H1 (cell line): ENCODE measurements at regions not wholly inside any gene's neighbourhood (a gene's known extent, or its start where the extent isn't known, plus 50 kb on each side); places are given as distances from the start of the nearest gene placed in this dataset.

Experiments
- CTCF ChIA-PET: fragments of 300-600 bp; sonication (Branson Sonifier 250); formaldehyde crosslinking; loops from one replicate; lab custom pipeline; 2021; ENCODE audit not compliant: partially characterized antibody; lab: Charles Lee
- POLR2A ChIA-PET: fragments of 300-600 bp; sonication (Branson Sonifier 250); formaldehyde crosslinking; loops from one replicate; lab custom pipeline; 2021; ENCODE audit warnings: inconsistent platforms; ENCODE audit not compliant: partially characterized antibody; lab: Charles Lee
- DNase-seq, 2 experiments: peaks; one replicate each; pipeline versions ENCODE4 v3.0.0 to v3.0.0-alpha.2; 2010 to 2022; ENCODE audit warnings: low spot score in 2 of 2, low read depth in 1 of 2, mixed read lengths in 1 of 2
- FAIRE-seq: peaks from 2 replicates; lab custom pipeline; 2011; peaks lifted over from hg19 to GRCh38; lab: Jason Lieb, UNC
- H2AFZ ChIP-seq: 2 replicates; pipeline ENCODE4 v1.8.1; 2012; ENCODE audit warnings: low read length, inconsistent platforms
- H2AK5ac ChIP-seq: 2 replicates; pipeline ENCODE4 v1.6.1; 2013; ENCODE audit warnings: low read depth, low read length
- H2BK120ac ChIP-seq: replicated peaks from 2 replicates; pipeline ENCODE3; 2013; ENCODE audit warnings: low read depth, low read length, inconsistent platforms
- H2BK12ac ChIP-seq: 2 replicates; pipeline ENCODE4 v1.6.1; 2013; ENCODE audit warnings: low read depth, low read length
- H2BK15ac ChIP-seq: 2 replicates; pipeline ENCODE4 v1.6.1; 2013; ENCODE audit warnings: low read length
- H2BK20ac ChIP-seq: 2 replicates; pipeline ENCODE4 v1.6.1; 2013; ENCODE audit warnings: low read length
- H2BK5ac ChIP-seq: 2 replicates; pipeline ENCODE4 v1.6.1; 2013; ENCODE audit warnings: low read depth, low read length
- H3K14ac ChIP-seq: 2 replicates; pipeline ENCODE4 v1.6.1; 2013; ENCODE audit warnings: inconsistent platforms; ENCODE audit not compliant: insufficient read length
- H3K18ac ChIP-seq: 2 replicates; pipeline ENCODE4 v1.6.1; 2013; ENCODE audit warnings: low read length; ENCODE audit errors: extremely low read depth
- H3K23ac ChIP-seq: 2 replicates; pipeline ENCODE4 v1.6.1; 2013; ENCODE audit warnings: inconsistent platforms; ENCODE audit not compliant: insufficient read length
- H3K23me2 ChIP-seq: 2 replicates; pipeline ENCODE4 v1.6.1; 2013; ENCODE audit warnings: low read depth, low read length
- H3K27ac ChIP-seq: 2 replicates; pipeline ENCODE4 v1.6.1; 2011; ENCODE audit warnings: low read depth, low read length, inconsistent platforms
- H3K27me3 ChIP-seq, 4 experiments: replicated peaks in 1 of 4; 1 replicate in 1 of 4; 2 replicates in 3 of 4; pipeline versions ENCODE4 v1.6.1 to v1.8.1; 2011 to 2013; ENCODE audit warnings: low read length in 3 of 4, mild to moderate bottlenecking in 3 of 4, inconsistent platforms in 2 of 4, mixed read lengths in 2 of 4, moderate library complexity in 1 of 4; ENCODE audit not compliant: control insufficient read depth in 3 of 4, insufficient read depth in 3 of 4; ENCODE audit errors: extremely low read depth in 1 of 4
- H3K36me3 ChIP-seq, 4 experiments: 2 replicates each; pipeline versions ENCODE4 v1.6.1 to v1.8.1; 2011 to 2013; ENCODE audit warnings: mild to moderate bottlenecking in 4 of 4, low read length in 3 of 4, moderate library complexity in 2 of 4, control low read depth in 1 of 4, inconsistent platforms in 1 of 4; ENCODE audit not compliant: insufficient read depth in 4 of 4, control insufficient read depth in 2 of 4
- H3K4ac ChIP-seq: replicated peaks from 2 replicates; pipeline ENCODE3; 2013; ENCODE audit warnings: low read length, low read depth, mixed read lengths, inconsistent platforms; ENCODE audit not compliant: insufficient read length
- H3K4me1 ChIP-seq, 4 experiments: replicated peaks in 1 of 4; 1 replicate in 1 of 4; 2 replicates in 3 of 4; pipeline versions ENCODE4 v1.6.1 to v1.8.1; 2011 to 2013; ENCODE audit warnings: low read length in 3 of 4, inconsistent platforms in 2 of 4, mixed read lengths in 1 of 4; ENCODE audit not compliant: insufficient read depth in 4 of 4, control insufficient read depth in 3 of 4
- H3K4me2 ChIP-seq, 2 experiments: 2 replicates each; pipeline versions ENCODE4 v1.6.1 to v1.8.1; 2011 to 2013; ENCODE audit warnings: low read depth in 2 of 2, low read length in 2 of 2, control low read depth in 1 of 2, inconsistent platforms in 1 of 2, mild to moderate bottlenecking in 1 of 2; ENCODE audit not compliant: insufficient read depth in 1 of 2
- H3K4me3 ChIP-seq, 4 experiments: fragments of 200-600, 300-600 bp in 1 of 4; sonication (generic), shearing (Covaris generic), sonication (Bioruptor Twin) in 1 of 4; 2 replicates each; pipeline versions ENCODE4 v1.5.1 to v1.8.1; 2011 to 2016; ENCODE audit warnings: low read length in 4 of 4, low read depth in 3 of 4, control low read depth in 2 of 4, inconsistent platforms in 2 of 4, mild to moderate bottlenecking in 2 of 4, mixed read lengths in 1 of 4, moderate library complexity in 1 of 4; ENCODE audit not compliant: insufficient read depth in 2 of 4; ENCODE audit errors: extremely low read depth in 1 of 4
- H3K56ac ChIP-seq: replicated peaks from 2 replicates; pipeline ENCODE3; 2013; ENCODE audit warnings: low read depth, mild to moderate bottlenecking, mixed read lengths, low read length, inconsistent platforms; ENCODE audit not compliant: insufficient read length
- H3K79me1 ChIP-seq: 2 replicates; pipeline ENCODE4 v1.6.1; 2013; ENCODE audit warnings: low read depth, low read length, control low read depth
- H3K79me2 ChIP-seq, 2 experiments: 2 replicates each; pipeline versions ENCODE4 v1.6.1 to v1.8.1; 2012 to 2013; ENCODE audit warnings: low read length in 2 of 2, mild to moderate bottlenecking in 2 of 2, inconsistent platforms in 1 of 2; ENCODE audit not compliant: insufficient read depth in 2 of 2, control insufficient read depth in 1 of 2
- H3K9ac ChIP-seq, 4 experiments: replicated peaks in 1 of 4; 1 replicate in 1 of 4; 2 replicates in 3 of 4; pipeline versions ENCODE4 v1.6.1 to v1.8.1; 2011 to 2013; ENCODE audit warnings: low read depth in 3 of 4, low read length in 3 of 4, control low read depth in 2 of 4, mild to moderate bottlenecking in 2 of 4, moderate library complexity in 2 of 4, inconsistent platforms in 1 of 4; ENCODE audit errors: extremely low read depth in 1 of 4
- H3K9me3 ChIP-seq, 2 experiments: 2 replicates each; pipeline versions ENCODE4 v1.6.1 to v1.8.1; 2012 to 2013; ENCODE audit warnings: mild to moderate bottlenecking in 2 of 2, moderate library complexity in 2 of 2, control low read depth in 1 of 2, inconsistent platforms in 1 of 2, low read depth in 1 of 2, low read length in 1 of 2, mixed read lengths in 1 of 2; ENCODE audit not compliant: insufficient read depth in 2 of 2
- H4K20me1 ChIP-seq, 2 experiments: replicated peaks in 1 of 2; 2 replicates each; pipeline versions ENCODE3 to v1.8.1; 2011 to 2013; ENCODE audit warnings: inconsistent platforms in 2 of 2, low read length in 2 of 2, mild to moderate bottlenecking in 1 of 2; ENCODE audit not compliant: insufficient read depth in 2 of 2, control insufficient read depth in 1 of 2
- H4K5ac ChIP-seq: 2 replicates; pipeline ENCODE4 v1.6.1; 2013; ENCODE audit warnings: low read length, low read depth, mixed read lengths, inconsistent platforms; ENCODE audit not compliant: insufficient read length
- H4K8ac ChIP-seq: 2 replicates; pipeline ENCODE4 v1.8.0; 2013; ENCODE audit warnings: mild to moderate bottlenecking, moderate library complexity, low read length, inconsistent platforms; ENCODE audit not compliant: insufficient read depth; ENCODE audit errors: extremely low read depth
- H4K91ac ChIP-seq: replicated peaks from 2 replicates; pipeline ENCODE3; 2013; ENCODE audit warnings: low read length, mixed read lengths, inconsistent platforms; ENCODE audit not compliant: insufficient read length
- FOSL1 ChIP-seq: IDR thresholded peaks from 2 replicates; pipeline ENCODE4 v1.6.1; 2011; ENCODE audit warnings: mild to moderate bottlenecking, low read depth, low read length, moderate library complexity; ENCODE audit not compliant: insufficient read depth
- GTF2F1 ChIP-seq: IDR thresholded peaks from 2 replicates; pipeline ENCODE4 v1.6.1; 2012; ENCODE audit warnings: low read depth, low read length, improper control_type of control experiment, borderline replicate concordance
- RNF2 ChIP-seq: fragments of 200-900, 300-1000 bp; sonication (generic); IDR thresholded peaks from 2 replicates; pipeline ENCODE4 v1.7.1; 2016; ENCODE audit warnings: borderline replicate concordance, low read depth, mild to moderate bottlenecking, antibody characterized with exemption, low read length; ENCODE audit not compliant: poor library complexity, severe bottlenecking; ENCODE audit errors: missing control alignments
- TBP ChIP-seq: IDR thresholded peaks from 2 replicates; pipeline ENCODE4 v1.6.1; 2011; ENCODE audit warnings: low read depth, low read length, improper control_type of control experiment
- USF2 ChIP-seq: IDR thresholded peaks from 2 replicates; pipeline ENCODE4 v1.6.1; 2011; ENCODE audit warnings: low read length, improper control_type of control experiment
- WGBS, 2 experiments: shearing (Covaris generic) in 1 of 2; methylation state at CpG; one replicate each; pipeline versions ENCODE4 v1.1.6 to v1.1.7; 2013 to 2015; ENCODE audit warnings: low lambda C conversion rate in 2 of 2, mixed read lengths in 2 of 2, inconsistent platforms in 1 of 2, low coverage in 1 of 2, missing lambda C conversion rate in 1 of 2; ENCODE audit not compliant: insufficient replicate concordance in 2 of 2, insufficient coverage in 1 of 2, insufficient read length in 1 of 2; ENCODE audit errors: extremely low coverage in 1 of 2, missing lambda C conversion rate in 1 of 2; 5-methylcytosine and 5-hydroxymethylcytosine counted together

- Histone ChIP-seq H3K9me3 (no peaks in the 10 kb centered on the region), H3K4me3 (no peak overlapping the region), H3K4ac (no peak overlapping the region), H3K27me3 (no peaks in the 10 kb centered on the region; a peak in 1 of 7 replicates), H3K4me1 (peaks cover 1 to 19% (median 12%) of the 10 kb centered on the region in 4 experiments; a peak in 6 of 7 replicates), H3K9ac (no peak overlapping the region), H2BK120ac (no peak overlapping the region), H2BK5ac (no peak overlapping the region), H4K20me1 (no peaks in the 10 kb centered on the region), H3K18ac (no peak overlapping the region), H4K91ac (no peak overlapping the region), H3K56ac (no peak overlapping the region), H3K79me1 (no peaks in the 10 kb centered on the region), H3K23me2 (no peaks in the 10 kb centered on the region), H3K79me2 (no peaks in the 10 kb centered on the region), H2BK12ac (no peak overlapping the region), H2BK20ac (no peak overlapping the region), H3K4me2 (no peak overlapping the region), H3K36me3 (no peaks in the 10 kb centered on the region), H3K14ac (no peak overlapping the region), H3K27ac (no peak overlapping the region)
- POLR2A ChIA-PET, result interaction anchor here (0.5 to 1.1 kb wide), 2 partner anchors 173 to 222 kb away, joined by 3 read pairs; no protein-coding TSS in a partner anchor
- CTCF ChIA-PET, result interaction anchor here (0.9 to 1.6 kb wide), 2 partner anchors 48 to 275 kb away, joined by 3 to 4 read pairs; no protein-coding TSS in a partner anchor
- DNase-seq, result peak in 1 of 2 experiments; percentile 0
- no peak for TF ChIP-seq FOSL1
- no peak for TF ChIP-seq USF2
- no peak for TF ChIP-seq GTF2F1
- TF ChIP-seq RNF2, result no peak
- no peak for TF ChIP-seq TBP
- TF ChIP-seq, all 59 proteins: peak for 0
- H2AFZ ChIP-seq, result no peak overlapping the region
- no peak overlapping the region for H4K8ac ChIP-seq
- no peak overlapping the region for H2AK5ac ChIP-seq
- no peak overlapping the region for H4K5ac ChIP-seq
- 93% methylated on average over 4 of the region's 4 CpGs; no CpG with 5 or more reads in 1 of the 2 experiments for WGBS, 2 experiments
- FAIRE-seq, result no peak
- no peak overlapping the region for H3K23ac ChIP-seq
- no peak overlapping the region for H2BK15ac ChIP-seq
Measured at GRCh38 chr1:234773936-234774677, 164.1 kb upstream of the IRF2BP2 start.
